SK-N-MC (cell line): ENCODE measurements at regions not wholly inside any gene's neighbourhood (a gene's known extent, or its start where the extent isn't known, plus 50 kb on each side); places are given as distances from the start of the nearest gene placed in this dataset.

ENCODE experiments used
- EZH2 ChIP-seq: fragments of 200-600 bp; sonication (generic); IDR thresholded peaks from one replicate; pipeline ENCODE4 v1.6.1; 2017; ENCODE audit warnings: antibody characterized with exemption
- FOXP2 ChIP-seq: optimal IDR thresholded peaks from 2 replicates; pipeline ENCODE3; 2011; ENCODE audit warnings: mild to moderate bottlenecking, moderate library complexity; ENCODE audit not compliant: insufficient read depth; ENCODE audit errors: extremely low read length, control extremely low read depth

GRCh38 chr14:98167275-98167674 lies 1104.7 kb downstream of the BCL11B start:
- TF ChIP-seq EZH2: no peak
- TF ChIP-seq FOXP2: no peak
